ENCODE measurements at regions not wholly inside any gene's neighbourhood (a gene's known extent, or its start where the extent isn't known, plus 50 kb on each side); places are given as distances from the start of the nearest gene placed in this dataset.

DNA sequence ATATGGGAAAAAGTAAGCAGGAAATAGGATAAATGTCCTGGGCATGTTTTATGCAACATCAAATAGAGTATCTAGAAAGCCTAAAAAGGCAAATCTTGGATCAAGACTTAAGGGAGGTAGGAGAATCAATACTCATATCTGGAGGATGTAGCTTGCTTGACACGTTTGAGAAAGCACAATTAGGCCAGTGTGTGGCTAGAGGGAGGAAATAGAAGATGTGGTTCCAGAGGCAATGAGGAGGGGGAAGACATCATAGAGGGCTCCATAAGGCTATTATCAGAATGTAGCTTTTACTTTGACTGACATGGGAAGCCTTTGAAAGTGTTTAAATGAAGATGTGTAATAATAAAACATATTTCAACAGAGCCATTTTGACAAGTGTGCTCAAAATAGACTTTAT is 200.7 kb upstream of the CDH12 start:
- TF ChIP-seq, protein P1, sequence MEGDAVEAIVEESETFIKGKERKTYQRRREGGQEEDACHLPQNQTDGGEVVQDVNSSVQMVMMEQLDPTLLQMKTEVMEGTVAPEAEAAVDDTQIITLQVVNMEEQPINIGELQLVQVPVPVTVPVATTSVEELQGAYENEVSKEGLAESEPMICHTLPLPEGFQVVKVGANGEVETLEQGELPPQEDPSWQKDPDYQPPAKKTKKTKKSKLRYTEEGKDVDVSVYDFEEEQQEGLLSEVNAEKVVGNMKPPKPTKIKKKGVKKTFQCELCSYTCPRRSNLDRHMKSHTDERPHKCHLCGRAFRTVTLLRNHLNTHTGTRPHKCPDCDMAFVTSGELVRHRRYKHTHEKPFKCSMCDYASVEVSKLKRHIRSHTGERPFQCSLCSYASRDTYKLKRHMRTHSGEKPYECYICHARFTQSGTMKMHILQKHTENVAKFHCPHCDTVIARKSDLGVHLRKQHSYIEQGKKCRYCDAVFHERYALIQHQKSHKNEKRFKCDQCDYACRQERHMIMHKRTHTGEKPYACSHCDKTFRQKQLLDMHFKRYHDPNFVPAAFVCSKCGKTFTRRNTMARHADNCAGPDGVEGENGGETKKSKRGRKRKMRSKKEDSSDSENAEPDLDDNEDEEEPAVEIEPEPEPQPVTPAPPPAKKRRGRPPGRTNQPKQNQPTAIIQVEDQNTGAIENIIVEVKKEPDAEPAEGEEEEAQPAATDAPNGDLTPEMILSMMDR (conservative IDR thresholded peaks at IDR 0.05) = no peak
- no peak for TF ChIP-seq ZFX (IDR thresholded peaks at IDR 0.05)
